8988T (cell line): ENCODE measurements at regions not wholly inside any gene's neighbourhood (a gene's known extent, or its start where the extent isn't known, plus 50 kb on each side); places are given as distances from the start of the nearest gene placed in this dataset.
"Not testable (repeated sequence)": the region's sequence is repeated elsewhere in the genome, so short reads cannot be mapped to it uniquely, and the experiment has no call there.

Experiments used
- DNase-seq: peaks from one replicate; pipeline ENCODE4 v3.0.0; 2011

DNA sequence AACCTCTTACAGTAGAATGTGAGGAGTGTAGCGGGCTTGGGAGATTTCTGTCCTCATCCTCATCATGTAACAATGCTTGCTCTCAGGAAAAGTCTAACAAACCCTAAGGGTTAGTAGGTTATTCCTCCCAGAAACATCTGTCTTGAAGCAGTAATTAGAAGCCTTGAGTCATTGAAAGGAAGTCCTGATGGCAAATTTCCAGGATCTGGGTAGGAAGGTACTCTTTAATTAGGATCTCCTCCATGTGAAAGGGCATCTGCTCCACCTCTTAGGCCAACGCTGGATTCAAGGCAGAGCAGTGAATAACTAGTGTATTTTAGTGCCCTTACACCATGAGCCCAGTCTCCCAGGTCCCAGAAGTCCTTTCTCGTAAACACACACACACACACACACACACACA is 106.6 kb upstream of the BARHL2 start:
- no peak for DNase-seq

DNA sequence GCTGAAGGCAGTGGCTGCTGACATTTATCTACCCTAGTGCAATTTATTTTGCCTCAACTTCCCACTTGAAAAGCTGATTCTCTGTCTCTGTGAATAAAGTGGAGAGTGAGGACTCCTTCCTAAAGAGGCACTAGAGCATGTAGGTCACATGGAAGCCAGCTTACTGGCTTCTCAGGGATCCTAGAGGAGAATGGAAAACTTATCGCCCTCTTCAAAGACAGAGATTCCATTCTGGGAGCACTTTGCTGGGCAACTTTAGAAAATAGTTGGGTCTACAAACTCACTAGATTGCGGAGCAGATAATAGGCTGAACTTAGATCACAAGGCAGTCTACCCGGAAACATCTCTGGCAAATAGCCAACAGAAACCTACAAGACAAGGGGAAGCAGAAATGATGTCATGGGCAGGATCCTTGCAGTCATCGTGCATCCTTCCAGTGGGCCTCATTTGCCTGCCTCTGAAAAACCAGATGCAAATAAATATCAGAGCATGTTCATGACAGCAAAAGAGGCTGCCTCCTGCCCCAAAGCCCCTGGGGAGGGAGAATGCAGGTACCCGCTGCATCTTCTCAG is 104.8 kb upstream of the BARHL2 start:
- no peak for DNase-seq

- no peak for DNase-seq
Measured at GRCh38 chr1:90821152-90821787, 104.2 kb upstream of the BARHL2 start.

DNA sequence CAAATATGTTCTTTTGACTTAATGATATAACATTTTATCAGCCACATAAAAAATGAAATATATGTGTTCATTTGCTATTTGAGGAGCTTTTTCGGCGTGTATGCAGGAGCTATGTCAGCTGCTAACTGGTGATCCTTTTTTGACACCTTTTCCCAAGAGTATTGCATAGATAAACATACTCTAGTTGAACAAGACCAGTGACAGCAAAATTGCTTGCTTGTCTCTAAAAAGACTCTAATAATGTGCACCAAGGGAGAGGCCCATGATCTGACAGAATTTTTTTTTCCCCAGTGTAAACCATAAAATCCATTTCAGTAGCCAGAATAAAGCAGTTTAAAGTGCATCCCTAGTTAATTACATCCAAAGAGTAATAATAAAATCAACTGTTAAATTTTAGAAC is 103.6 kb upstream of the BARHL2 start:
- DNase-seq: no peak

DNA sequence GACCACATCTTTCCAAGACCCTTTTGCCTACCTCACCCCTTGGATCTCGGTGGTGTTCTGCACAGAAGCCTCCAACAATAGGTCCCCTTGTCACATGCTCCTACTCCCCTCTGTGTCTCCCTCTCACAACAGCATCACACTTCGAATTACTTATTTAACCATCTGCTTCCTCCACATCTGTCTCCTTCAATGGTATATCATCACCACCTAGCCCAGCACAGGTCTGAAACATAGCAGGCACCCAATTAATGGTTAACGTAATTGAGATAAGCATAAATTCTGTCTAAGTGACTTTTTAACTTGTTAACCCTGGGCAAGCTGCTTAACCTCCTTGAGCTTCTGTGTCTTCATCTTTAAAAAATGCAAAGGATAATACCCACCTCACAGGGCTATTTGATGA is 100.3 kb upstream of the BARHL2 start:
- DNase-seq: no peak

- DNase-seq: not testable (repeated sequence)
Measured at GRCh38 chr1:90812237-90812636, 95.1 kb upstream of the BARHL2 start.

DNA sequence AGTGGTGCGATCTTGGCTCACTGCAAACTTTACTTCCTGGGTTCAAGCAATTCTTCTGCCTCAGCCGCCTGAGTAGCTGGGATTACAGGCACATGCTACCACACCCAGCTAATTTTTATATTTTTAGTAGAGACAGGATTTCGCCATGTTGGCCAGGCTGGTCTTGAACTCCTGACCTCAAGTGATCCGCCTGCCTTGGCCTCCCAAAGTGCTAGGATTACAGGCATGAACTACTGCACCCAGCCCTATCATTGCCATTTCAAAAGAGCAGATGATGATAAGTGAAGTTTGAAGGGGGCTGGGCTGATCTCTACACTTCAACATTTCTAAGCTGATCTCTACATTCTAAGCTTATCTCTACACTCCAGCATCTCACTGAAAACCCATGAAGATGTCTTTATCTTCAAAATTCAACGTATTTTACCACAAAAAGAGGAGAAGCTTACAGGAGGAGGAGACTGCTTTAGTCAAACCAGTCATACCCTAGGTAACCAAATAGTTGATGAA is 94.4 kb upstream of the BARHL2 start:
- not testable (repeated sequence) for DNase-seq

- DNase-seq: no peak
Measured at GRCh38 chr1:90810681-90811080, 93.6 kb upstream of the BARHL2 start.

GRCh38 chr1:90809996-90810395 is 92.9 kb upstream of the BARHL2 start:
- no peak for DNase-seq

DNA sequence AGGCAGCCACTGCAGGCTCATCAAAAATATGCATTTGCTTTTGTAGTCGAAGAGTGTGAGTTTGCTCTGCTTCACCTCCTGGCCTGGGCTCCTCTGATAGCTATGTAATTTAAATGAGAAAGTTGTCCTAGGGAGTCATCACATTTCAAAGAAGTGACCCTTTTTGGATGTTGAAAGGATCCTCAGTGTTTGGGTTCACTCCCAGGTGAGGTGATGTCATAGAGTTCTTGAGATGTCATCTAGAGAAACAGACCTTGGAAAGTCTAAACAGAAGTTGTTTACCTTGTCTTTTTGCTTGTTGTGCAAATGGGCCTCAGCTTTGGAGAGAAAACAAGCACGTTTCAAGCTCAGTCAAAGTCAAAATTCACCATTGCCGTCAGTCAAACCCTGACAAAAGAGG is 92.0 kb upstream of the BARHL2 start:
- DNase-seq: no peak

DNA sequence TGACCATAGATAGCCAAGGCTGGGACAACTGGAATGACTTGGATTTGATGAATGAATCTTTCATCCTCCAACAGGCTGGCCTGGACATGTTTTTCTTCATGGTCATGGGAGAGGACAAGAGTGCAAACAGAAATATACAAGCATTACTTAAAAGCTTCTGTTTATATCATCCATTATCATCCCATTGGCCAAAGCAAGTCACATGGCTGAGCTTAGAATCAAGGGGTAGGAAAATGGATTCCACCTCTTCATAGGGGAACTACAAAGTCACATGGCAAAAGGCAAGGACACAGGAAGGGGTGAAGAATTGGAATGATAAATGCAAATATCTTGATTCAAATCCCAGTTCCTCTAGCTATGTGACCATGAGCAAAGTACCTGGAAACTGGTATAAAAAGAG is 90.2 kb upstream of the BARHL2 start:
- no peak for DNase-seq

DNA sequence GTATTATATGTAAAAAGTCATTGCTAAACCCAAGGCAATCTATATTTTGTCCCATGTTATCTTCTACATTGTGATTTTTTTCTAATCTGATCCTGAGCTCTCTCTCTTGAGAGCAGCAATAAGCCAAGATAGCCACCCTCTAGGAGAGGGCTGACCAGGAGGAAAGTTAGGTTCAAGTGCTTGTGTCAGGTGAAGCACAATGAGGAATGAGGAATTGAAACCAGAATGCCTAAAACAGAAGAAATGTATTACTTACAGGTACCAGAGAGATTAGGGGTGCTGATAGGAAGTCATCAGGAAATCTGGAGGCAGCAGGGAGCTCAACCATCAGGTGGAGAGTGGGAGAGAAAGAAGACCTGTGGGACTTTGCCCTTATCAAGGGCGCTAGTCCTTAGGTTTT is 85.5 kb upstream of the BARHL2 start:
- DNase-seq: no peak

- no peak for DNase-seq
Measured at GRCh38 chr1:90800012-90800717, 83.1 kb upstream of the BARHL2 start.

- no peak for DNase-seq
Measured at GRCh38 chr1:90799326-90799725, 82.2 kb upstream of the BARHL2 start.

DNA sequence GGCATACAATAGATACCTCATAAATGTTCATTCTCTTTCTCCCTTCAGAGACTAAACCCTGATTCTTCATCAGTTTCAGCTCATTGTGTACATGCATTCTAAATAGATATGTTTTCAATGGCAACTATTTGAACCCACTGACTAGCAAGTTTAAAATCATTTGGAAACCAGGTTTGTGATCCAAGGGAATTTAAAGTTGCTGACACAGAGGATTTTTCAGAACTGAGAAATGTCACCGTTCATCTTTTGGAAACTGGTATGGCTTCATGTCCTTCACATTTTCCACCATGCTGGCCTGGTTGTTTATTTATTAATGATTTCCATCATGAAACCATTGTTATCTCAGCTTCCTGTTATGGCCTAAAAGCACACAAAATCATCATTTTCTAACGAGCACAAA is 81.8 kb upstream of the BARHL2 start:
- DNase-seq: no peak

DNA sequence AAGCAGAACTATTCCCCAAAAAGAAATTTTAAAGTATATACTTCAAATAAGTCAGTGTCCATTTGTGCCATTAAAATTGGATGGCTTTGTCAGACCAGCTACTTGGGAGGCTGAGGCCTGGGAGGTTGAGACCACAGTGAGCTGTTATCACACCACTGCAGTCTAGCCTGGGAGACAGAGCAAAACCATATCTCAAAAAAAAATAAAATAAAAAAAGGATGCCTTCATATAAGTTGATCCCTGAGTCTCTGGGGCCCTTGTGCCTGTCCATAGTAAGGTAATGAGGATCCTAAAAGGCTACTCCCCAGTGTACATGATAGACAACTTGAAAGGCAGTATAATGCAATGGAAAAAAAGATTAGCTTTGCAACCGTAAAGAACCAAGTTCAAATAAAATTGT is 81.2 kb upstream of the BARHL2 start:
- DNase-seq: no peak

- no peak for DNase-seq
Measured at GRCh38 chr1:90795431-90795830, 78.3 kb upstream of the BARHL2 start.

DNA sequence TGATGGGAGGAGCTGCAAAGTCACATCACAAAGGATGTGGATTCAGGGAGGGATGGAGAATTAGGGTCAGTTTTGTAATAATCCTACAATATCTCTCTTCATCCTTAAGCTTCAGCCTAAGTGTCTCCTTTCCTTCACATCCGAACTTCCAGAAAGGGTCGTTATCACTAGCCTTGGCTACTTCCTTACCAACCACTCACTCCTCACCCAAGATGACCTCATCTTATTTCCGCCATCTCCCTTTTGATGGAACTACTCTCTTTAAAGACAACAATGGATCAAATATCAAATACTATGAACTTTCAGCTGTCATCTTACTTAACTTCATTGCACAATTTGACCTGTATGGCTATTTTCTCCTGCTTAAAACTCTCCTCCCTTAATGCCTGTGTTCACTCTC is 69.6 kb upstream of the BARHL2 start:
- DNase-seq: no peak

DNA sequence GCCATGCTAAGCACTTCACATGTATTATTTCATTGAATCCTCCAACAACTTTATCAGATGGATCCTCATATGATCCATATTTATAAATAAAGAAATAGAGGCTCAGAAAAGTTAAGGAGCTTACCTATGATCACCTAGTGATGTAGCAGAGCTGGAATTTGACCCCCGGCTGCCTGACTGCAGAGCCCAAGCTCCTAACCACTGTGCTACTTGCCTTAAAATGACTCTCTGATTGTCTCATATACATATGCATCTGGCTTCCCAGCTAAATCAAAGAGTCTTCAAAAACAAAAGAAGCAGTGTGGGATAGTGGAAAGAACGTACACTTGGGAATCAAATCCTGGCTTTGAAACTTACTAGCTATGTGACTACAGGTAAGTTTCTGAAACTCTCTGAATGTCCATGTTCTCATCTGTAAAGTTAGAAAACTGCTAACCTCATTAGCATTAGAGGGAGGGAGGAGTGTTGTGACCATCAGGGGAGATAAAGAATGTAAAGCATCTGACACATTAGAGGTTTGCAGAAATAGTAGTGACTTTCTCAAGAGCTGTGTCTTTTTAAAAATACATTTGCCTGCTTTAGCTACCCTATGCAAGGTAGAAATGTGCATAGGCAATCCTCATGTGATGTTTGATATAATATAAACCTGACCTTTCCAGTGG is 67.2 kb upstream of the BARHL2 start:
- DNase-seq: no peak

- no peak for DNase-seq
Measured at GRCh38 chr1:90783181-90783580, 66.1 kb upstream of the BARHL2 start.

- DNase-seq: no peak
Measured at GRCh38 chr1:90782046-90782445, 64.9 kb upstream of the BARHL2 start.

DNA sequence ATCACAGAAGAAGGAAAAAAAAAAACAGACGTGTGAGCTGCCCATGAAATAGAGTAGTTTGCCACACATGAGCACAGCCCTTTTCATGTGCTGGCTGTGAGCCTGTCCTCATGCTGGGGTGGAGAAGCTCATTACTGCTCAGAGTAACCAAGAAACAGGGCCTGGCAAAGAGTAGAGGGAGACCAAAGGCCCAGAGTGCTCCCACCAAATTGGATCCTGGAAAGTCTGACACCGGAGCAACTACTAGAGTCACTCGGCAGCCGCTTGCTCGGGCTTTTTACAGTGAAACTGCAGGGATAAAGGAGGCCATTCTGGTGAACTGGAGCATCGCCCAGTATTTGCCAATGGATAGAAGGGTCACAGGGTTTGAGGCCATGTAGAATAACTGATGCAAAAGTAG is 64.4 kb upstream of the BARHL2 start:
- DNase-seq: no peak

DNA sequence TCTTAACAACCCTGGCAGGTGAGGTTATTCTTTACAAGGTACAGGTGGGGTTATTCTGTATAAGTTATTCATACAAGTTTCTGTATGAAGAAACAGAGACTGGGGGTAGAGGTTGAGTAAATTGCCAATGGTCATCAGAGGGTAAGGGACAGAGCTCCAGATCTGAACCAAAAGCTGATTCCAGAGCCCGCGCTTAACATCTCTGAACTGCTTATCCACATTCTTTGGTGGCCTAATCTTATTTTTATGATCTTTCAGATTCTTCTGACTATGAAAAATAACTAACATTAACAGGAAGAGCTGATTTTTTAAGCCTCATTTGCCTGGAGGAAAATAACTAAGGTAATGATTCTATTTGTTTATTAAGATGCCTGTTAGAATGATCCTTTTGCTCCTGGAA is 63.9 kb upstream of the BARHL2 start:
- no peak for DNase-seq

GRCh38 chr1:90779573-90779972 is 62.5 kb upstream of the BARHL2 start:
- no peak for DNase-seq
